Activated T-cell treated with anti-CD3 and anti-CD28 coated beads, Interleukin-2, amount 50 U/mL, for 24 hours (primary cell): ENCODE measurements at regions not wholly inside any gene's neighbourhood (a gene's known extent, or its start where the extent isn't known, plus 50 kb on each side); places are given as distances from the start of the nearest gene placed in this dataset.

Source experiments
- DNase-seq: peaks from one replicate; pipeline ENCODE4 v3.0.0-alpha.2; 2020
- H3K27ac Mint-ChIP-seq: 2 replicates; pipeline ENCODE4 v1.8.0; 2020; ENCODE audit warnings: mild to moderate bottlenecking, mixed read lengths
- H3K27me3 Mint-ChIP-seq: 2 replicates; pipeline ENCODE4 v1.8.0; 2020; ENCODE audit warnings: mixed read lengths
- H3K36me3 Mint-ChIP-seq: 2 replicates; pipeline ENCODE4 v1.8.0; 2020; ENCODE audit warnings: low read depth, mixed read lengths
- H3K4me1 Mint-ChIP-seq: 2 replicates; pipeline ENCODE4 v1.8.0; 2020; ENCODE audit warnings: low read depth, mixed read lengths
- H3K4me3 Mint-ChIP-seq: 2 replicates; pipeline ENCODE4 v1.8.0; 2020; ENCODE audit warnings: mild to moderate bottlenecking, moderate library complexity, mixed read lengths
- H3K9me3 Mint-ChIP-seq: 2 replicates; pipeline ENCODE4 v1.8.0; 2020; ENCODE audit warnings: mixed read lengths

GRCh38 chr12:125214289-125214688, 149.1 kb downstream of the AACS start:
- peaks cover 26% of the 10 kb centered on the region for H3K27me3 Mint-ChIP-seq
- no peak overlapping the region for H3K27ac Mint-ChIP-seq
- no peaks in the 10 kb centered on the region for H3K36me3 Mint-ChIP-seq
- no peak for DNase-seq
- no peaks in the 10 kb centered on the region for H3K9me3 Mint-ChIP-seq
- no peak overlapping the region for H3K4me3 Mint-ChIP-seq
- H3K4me1 Mint-ChIP-seq = no peaks in the 10 kb centered on the region

DNA sequence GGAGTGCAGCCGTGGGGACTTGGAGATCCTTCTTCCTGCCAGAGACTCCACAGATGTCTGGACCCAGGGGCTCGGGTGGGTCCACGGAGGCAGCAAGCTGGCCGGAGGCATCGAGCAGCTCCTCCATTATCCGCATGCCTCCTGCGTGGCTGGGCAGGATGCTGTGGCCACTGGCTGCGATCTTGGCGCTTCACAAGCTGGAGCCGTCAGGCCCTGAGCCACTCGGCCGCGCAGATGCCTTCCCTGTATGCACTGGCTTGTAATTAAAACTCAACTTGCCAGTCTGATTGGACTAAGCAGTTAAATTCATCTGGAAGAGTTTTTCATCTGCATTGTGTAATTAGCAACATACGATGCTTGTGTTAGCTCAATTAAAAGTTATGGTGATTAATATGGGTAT, 151.5 kb downstream of the AACS start:
- DNase-seq = no peak
- Mint-ChIP-seq H3K27ac (no peak overlapping the region), H3K4me3 (no peak overlapping the region), H3K4me1 (no peaks in the 10 kb centered on the region), H3K27me3 (peaks cover 22% of the 10 kb centered on the region), H3K36me3 (no peaks in the 10 kb centered on the region), H3K9me3 (peaks cover 3% of the 10 kb centered on the region)

DNA sequence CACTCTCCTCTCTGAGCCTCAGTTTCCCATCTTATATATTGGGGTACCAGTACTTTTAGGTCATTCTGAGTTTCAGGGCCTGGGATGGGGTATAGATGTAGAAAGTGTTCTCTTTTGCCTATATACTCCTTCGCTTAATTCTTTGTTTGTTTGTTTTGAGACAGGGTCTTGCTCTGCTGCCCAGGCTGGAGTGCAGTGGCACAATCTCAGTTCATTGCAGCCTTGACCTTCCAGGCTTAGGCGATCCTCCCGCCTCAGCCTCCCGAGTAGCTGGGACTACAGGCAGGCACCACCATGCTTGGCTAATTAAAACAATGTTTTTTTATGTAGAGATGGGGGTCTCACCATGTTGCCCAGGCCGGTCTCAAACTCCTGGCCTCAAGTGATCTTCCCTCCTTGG, 152.1 kb downstream of the AACS start:
- Mint-ChIP-seq H3K27ac (no peak overlapping the region), H3K4me1 (no peaks in the 10 kb centered on the region), H3K4me3 (no peak overlapping the region), H3K36me3 (no peaks in the 10 kb centered on the region), H3K27me3 (peaks cover 20% of the 10 kb centered on the region), H3K9me3 (peaks cover 3% of the 10 kb centered on the region)
- DNase-seq = no peak

- no peak for DNase-seq
- no peak overlapping the region for H3K27ac Mint-ChIP-seq
- H3K4me3 Mint-ChIP-seq = no peak overlapping the region
- H3K27me3 Mint-ChIP-seq = peaks cover 20% of the 10 kb centered on the region
- no peaks in the 10 kb centered on the region for H3K36me3 Mint-ChIP-seq
- H3K4me1 Mint-ChIP-seq = no peaks in the 10 kb centered on the region
- H3K9me3 Mint-ChIP-seq = peaks cover 3% of the 10 kb centered on the region
These were observed 153.7 kb downstream of the AACS start for GRCh38 chr12:125218952-125219351.

GRCh38 chr12:125220404-125221273, 155.4 kb downstream of the AACS start:
- Mint-ChIP-seq H3K4me3 (no peak overlapping the region), H3K4me1 (no peaks in the 10 kb centered on the region), H3K36me3 (no peaks in the 10 kb centered on the region), H3K9me3 (peaks cover 3% of the 10 kb centered on the region), H3K27me3 (peaks cover 20% of the 10 kb centered on the region), H3K27ac (no peak overlapping the region)
- DNase-seq = no peak

DNA sequence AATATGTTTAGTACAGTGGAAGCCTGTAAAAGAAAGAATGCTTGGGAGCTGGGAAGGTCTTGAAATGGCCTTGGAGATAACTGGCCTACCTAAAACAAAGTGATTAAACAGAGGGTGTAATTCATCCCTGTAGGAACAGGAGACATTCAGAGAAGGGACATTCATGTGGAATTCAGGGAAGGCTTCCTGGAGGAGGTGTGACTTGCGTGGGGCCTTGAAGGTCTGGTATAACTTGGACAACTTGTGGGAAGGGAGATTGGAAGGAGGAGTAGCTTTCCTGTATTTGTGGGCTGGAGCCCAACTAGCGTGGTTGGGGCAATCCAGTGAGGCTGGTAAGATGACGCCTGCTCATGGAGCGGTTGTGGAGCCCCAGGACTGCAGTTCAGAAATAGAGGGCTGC, 156.4 kb downstream of the AACS start:
- no peak for DNase-seq
- H3K4me1 Mint-ChIP-seq = no peaks in the 10 kb centered on the region
- H3K9me3 Mint-ChIP-seq = peaks cover 3% of the 10 kb centered on the region
- peaks cover 20% of the 10 kb centered on the region for H3K27me3 Mint-ChIP-seq
- no peak overlapping the region for H3K4me3 Mint-ChIP-seq
- H3K27ac Mint-ChIP-seq = no peak overlapping the region
- H3K36me3 Mint-ChIP-seq = no peaks in the 10 kb centered on the region

GRCh38 chr12:125222876-125223275, 157.6 kb downstream of the AACS start:
- H3K36me3 Mint-ChIP-seq = no peaks in the 10 kb centered on the region
- no peak overlapping the region for H3K27ac Mint-ChIP-seq
- H3K9me3 Mint-ChIP-seq = peaks cover 3% of the 10 kb centered on the region
- DNase-seq = no peak
- H3K4me1 Mint-ChIP-seq = no peaks in the 10 kb centered on the region
- no peak overlapping the region for H3K4me3 Mint-ChIP-seq
- peaks cover 18% of the 10 kb centered on the region for H3K27me3 Mint-ChIP-seq

GRCh38 chr12:125225641-125226040, 160.4 kb downstream of the AACS start:
- Mint-ChIP-seq H3K36me3 (no peaks in the 10 kb centered on the region), H3K27me3 (peaks cover 18% of the 10 kb centered on the region), H3K9me3 (peaks cover 3% of the 10 kb centered on the region), H3K4me1 (no peaks in the 10 kb centered on the region), H3K4me3 (no peak overlapping the region), H3K27ac (no peak overlapping the region)
- DNase-seq = no peak

GRCh38 chr12:125228519-125229260, 163.5 kb downstream of the AACS start:
- H3K9me3 Mint-ChIP-seq = no peaks in the 10 kb centered on the region
- peaks cover 5% of the 10 kb centered on the region for H3K27me3 Mint-ChIP-seq
- no peak for DNase-seq
- no peaks in the 10 kb centered on the region for H3K4me1 Mint-ChIP-seq
- no peaks in the 10 kb centered on the region for H3K36me3 Mint-ChIP-seq
- H3K27ac Mint-ChIP-seq = no peak overlapping the region
- H3K4me3 Mint-ChIP-seq = no peak overlapping the region

DNA sequence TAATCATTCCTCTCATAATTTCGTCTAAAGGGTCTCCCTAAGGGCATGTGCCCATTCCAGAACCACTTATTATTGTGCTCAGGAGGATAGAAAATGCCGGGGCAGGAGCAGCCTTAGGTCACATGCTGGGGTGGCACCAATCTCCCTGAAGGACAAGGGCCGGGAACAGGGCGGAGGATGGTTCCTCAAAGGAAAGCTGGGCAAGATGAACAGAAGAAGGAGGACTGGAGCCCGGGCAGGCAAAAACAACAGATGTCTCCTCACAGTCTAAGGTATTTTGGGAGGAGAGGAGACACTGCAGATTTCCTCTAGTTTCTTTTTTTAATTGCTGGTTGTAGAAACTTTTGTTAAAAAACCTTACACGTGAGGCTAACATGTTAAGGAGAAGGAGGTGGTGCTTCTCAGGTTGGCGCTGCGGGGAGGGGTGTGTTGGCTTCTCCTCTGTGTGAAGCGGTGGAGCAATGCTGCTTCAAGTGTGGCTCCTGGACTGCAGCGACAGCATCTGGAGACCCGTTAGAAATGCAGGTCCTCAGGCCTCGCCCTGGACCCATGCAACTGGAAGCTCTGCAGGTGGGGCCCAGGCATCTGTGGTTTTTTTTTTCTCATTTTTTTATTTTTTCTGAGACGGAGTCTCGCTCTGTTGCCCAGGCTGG, 164.8 kb downstream of the AACS start:
- no peaks in the 10 kb centered on the region for H3K4me1 Mint-ChIP-seq
- H3K4me3 Mint-ChIP-seq = no peak overlapping the region
- DNase-seq = no peak
- H3K27me3 Mint-ChIP-seq = peaks cover 12% of the 10 kb centered on the region
- no peaks in the 10 kb centered on the region for H3K9me3 Mint-ChIP-seq
- no peak overlapping the region for H3K27ac Mint-ChIP-seq
- H3K36me3 Mint-ChIP-seq = no peaks in the 10 kb centered on the region

GRCh38 chr12:125233319-125233718, 168.1 kb downstream of the AACS start:
- DNase-seq = no peak
- no peaks in the 10 kb centered on the region for H3K4me1 Mint-ChIP-seq
- no peaks in the 10 kb centered on the region for H3K36me3 Mint-ChIP-seq
- no peak overlapping the region for H3K4me3 Mint-ChIP-seq
- H3K9me3 Mint-ChIP-seq = no peaks in the 10 kb centered on the region
- H3K27ac Mint-ChIP-seq = no peak overlapping the region
- peaks cover 12% of the 10 kb centered on the region for H3K27me3 Mint-ChIP-seq

GRCh38 chr12:125239563-125239962, 174.3 kb downstream of the AACS start:
- H3K4me1 Mint-ChIP-seq = no peaks in the 10 kb centered on the region
- H3K36me3 Mint-ChIP-seq = no peaks in the 10 kb centered on the region
- no peaks in the 10 kb centered on the region for H3K9me3 Mint-ChIP-seq
- no peak overlapping the region for H3K27ac Mint-ChIP-seq
- H3K4me3 Mint-ChIP-seq = no peak overlapping the region
- DNase-seq = no peak
- H3K27me3 Mint-ChIP-seq = peaks cover 27% of the 10 kb centered on the region

DNA sequence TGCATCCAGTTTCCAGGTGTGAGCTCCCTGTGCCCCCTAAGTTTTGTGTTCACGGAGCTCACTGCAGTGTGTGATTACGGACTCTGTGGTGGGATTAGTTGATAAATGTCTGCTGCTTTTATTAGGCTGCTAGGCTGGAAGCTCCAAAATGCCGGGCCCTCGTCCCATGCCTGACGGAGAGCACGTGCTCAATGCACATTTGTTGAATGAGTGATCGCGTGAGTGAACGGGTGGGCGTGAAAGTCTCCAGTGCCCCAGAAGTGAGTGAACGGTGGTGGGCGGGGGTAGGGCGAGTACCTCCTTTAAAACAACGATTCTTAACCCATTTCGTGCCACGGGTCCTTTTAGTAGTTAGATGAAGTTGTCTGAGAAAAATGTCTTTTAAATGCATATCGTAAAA, 175.5 kb downstream of the AACS start:
- no peaks in the 10 kb centered on the region for H3K4me1 Mint-ChIP-seq
- H3K27me3 Mint-ChIP-seq = peaks cover 29% of the 10 kb centered on the region
- no peak overlapping the region for H3K27ac Mint-ChIP-seq
- no peaks in the 10 kb centered on the region for H3K36me3 Mint-ChIP-seq
- no peak for DNase-seq
- H3K9me3 Mint-ChIP-seq = no peaks in the 10 kb centered on the region
- no peak overlapping the region for H3K4me3 Mint-ChIP-seq

- Mint-ChIP-seq H3K9me3 (no peaks in the 10 kb centered on the region), H3K36me3 (no peaks in the 10 kb centered on the region), H3K27me3 (peaks cover 33% of the 10 kb centered on the region), H3K4me3 (no peak overlapping the region), H3K27ac (no peak overlapping the region), H3K4me1 (no peaks in the 10 kb centered on the region)
- DNase-seq = no peak
These were observed 178.6 kb downstream of the AACS start for GRCh38 chr12:125243811-125244210.

GRCh38 chr12:125244338-125244737, 179.1 kb downstream of the AACS start:
- H3K4me3 Mint-ChIP-seq = no peak overlapping the region
- H3K27me3 Mint-ChIP-seq = peaks cover 31% of the 10 kb centered on the region
- no peak overlapping the region for H3K27ac Mint-ChIP-seq
- DNase-seq = no peak
- H3K4me1 Mint-ChIP-seq = no peaks in the 10 kb centered on the region
- no peaks in the 10 kb centered on the region for H3K9me3 Mint-ChIP-seq
- no peaks in the 10 kb centered on the region for H3K36me3 Mint-ChIP-seq
